Suppressor macrophage treated with lipopolysaccharide for 4 hours (primary cell): ENCODE measurements at regions not wholly inside any gene's neighbourhood (a gene's known extent, or its start where the extent isn't known, plus 50 kb on each side); places are given as distances from the start of the nearest gene placed in this dataset.
"Not testable (repeated sequence)": the region's sequence is repeated elsewhere in the genome, so short reads cannot be mapped to it uniquely, and the experiment has no call there.

Source experiments
- DNase-seq: peaks from one replicate; pipeline ENCODE4 v3.0.0-alpha.2; 2020

- no peak for DNase-seq
These were observed 280.1 kb upstream of the MBL2 start for GRCh38 chr10:53052521-53053164.

- DNase-seq, result no peak
These were observed 272.7 kb upstream of the MBL2 start for GRCh38 chr10:53045315-53045714.

GRCh38 chr10:53035823-53036222 is 263.2 kb upstream of the MBL2 start:
- not testable (repeated sequence) for DNase-seq

GRCh38 chr10:53033396-53033795 is 260.8 kb upstream of the MBL2 start:
- DNase-seq, result no peak

- DNase-seq, result peak; percentile 73
These were observed 257.6 kb upstream of the MBL2 start for GRCh38 chr10:53029872-53030849.

- DNase-seq, result no peak
These were observed 256.9 kb upstream of the MBL2 start for GRCh38 chr10:53029449-53029848.

- not testable (repeated sequence) for DNase-seq
These were observed 253.2 kb upstream of the MBL2 start for GRCh38 chr10:53025765-53026164.

- DNase-seq, result no peak
These were observed 252.7 kb upstream of the MBL2 start for GRCh38 chr10:53025172-53025711.

GRCh38 chr10:53023411-53023810 is 250.8 kb upstream of the MBL2 start:
- no peak for DNase-seq

GRCh38 chr10:53022611-53023088 is 250.1 kb upstream of the MBL2 start:
- DNase-seq, result no peak

- peak; percentile 59 for DNase-seq
These were observed 240.7 kb upstream of the MBL2 start for GRCh38 chr10:53013201-53013810.

GRCh38 chr10:53009961-53010907 is 237.7 kb upstream of the MBL2 start:
- DNase-seq, result no peak

GRCh38 chr10:53007527-53007842 is 234.9 kb upstream of the MBL2 start:
- DNase-seq, result no peak

GRCh38 chr10:53006663-53007526 is 234.3 kb upstream of the MBL2 start:
- no peak for DNase-seq

- no peak for DNase-seq
These were observed 233.2 kb upstream of the MBL2 start for GRCh38 chr10:53005612-53006345.

GRCh38 chr10:53003094-53003493 is 230.5 kb upstream of the MBL2 start:
- DNase-seq, result no peak

GRCh38 chr10:52999681-53000080 is 227.1 kb upstream of the MBL2 start:
- DNase-seq, result no peak

- no peak for DNase-seq
These were observed 226.7 kb upstream of the MBL2 start for GRCh38 chr10:52999258-52999657.

- DNase-seq, result no peak
These were observed 224.4 kb upstream of the MBL2 start for GRCh38 chr10:52997007-52997406.

- DNase-seq, result no peak
These were observed 221.8 kb upstream of the MBL2 start for GRCh38 chr10:52994370-52994769.
